HTR-8/SVneo (cell line): ENCODE measurements at regions not wholly inside any gene's neighbourhood (a gene's known extent, or its start where the extent isn't known, plus 50 kb on each side); places are given as distances from the start of the nearest gene placed in this dataset.

ENCODE experiments used
- DNase-seq: peaks from one replicate; pipeline ENCODE4 v3.0.0; 2011; ENCODE audit warnings: low spot score, mixed read lengths; ENCODE audit not compliant: insufficient read length
- FAIRE-seq: peaks from 2 replicates; lab custom pipeline; 2011; peaks lifted over from hg19 to GRCh38; lab: Jason Lieb, UNC

DNA sequence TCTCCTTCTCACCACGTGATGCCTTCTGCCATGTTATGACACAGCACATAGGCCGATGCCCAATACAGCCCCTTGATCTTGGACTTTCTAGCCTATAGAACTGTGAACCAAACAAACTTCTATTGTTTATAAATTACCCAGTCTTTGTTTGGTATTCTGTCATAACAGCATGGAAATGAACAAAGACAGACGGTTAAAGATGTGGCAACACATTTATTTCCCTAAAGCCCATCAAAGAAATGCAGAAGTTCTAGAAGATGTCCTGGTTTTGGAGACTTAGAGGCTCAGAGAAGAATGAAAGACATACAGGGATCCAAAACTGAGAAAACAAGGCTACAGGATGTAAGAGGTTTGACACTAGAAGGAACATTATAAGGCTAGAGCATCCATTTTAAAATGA, 600.8 kb upstream of the DAB2 start:
- FAIRE-seq (no peak), DNase-seq (no peak)

DNA sequence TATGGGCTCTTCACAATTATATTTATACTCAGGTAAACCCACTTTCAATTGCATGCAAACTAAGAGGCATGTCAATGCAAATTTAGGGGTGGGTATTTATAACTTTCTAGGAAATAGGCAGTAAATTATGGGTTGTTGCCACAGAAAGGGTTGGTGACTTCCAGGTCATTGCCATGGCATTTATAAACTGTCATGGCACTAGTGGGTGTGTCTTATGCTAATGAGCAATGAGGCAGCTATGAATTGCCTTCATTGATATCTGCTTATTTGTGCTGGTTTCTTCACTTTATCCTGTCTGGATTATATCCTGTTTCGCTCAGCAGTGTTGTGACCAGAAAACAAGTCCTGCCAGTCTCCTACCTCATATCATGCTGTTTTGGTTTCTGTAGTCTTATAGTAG, 597.3 kb upstream of the DAB2 start:
- FAIRE-seq, result no peak
- no peak for DNase-seq

DNA sequence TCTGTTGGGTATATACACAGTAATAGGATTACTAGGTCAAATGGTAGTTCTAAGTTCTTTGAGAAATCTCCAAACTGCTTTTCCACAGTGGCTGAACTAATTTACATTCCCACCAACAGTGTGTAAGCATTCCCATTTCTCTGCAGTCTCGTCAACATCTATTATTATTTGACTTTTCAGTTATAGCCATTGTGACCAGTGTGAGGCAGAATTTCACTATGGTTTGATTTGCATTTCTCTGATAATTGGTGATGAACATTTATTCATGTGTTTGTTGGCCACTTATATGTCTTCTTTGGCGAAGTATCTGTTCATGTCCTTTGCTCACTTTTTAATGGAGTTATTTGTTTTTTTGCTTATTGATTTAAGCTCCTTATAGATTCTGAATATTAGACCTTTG, 596.2 kb upstream of the DAB2 start:
- DNase-seq, result no peak
- FAIRE-seq, result no peak

DNA sequence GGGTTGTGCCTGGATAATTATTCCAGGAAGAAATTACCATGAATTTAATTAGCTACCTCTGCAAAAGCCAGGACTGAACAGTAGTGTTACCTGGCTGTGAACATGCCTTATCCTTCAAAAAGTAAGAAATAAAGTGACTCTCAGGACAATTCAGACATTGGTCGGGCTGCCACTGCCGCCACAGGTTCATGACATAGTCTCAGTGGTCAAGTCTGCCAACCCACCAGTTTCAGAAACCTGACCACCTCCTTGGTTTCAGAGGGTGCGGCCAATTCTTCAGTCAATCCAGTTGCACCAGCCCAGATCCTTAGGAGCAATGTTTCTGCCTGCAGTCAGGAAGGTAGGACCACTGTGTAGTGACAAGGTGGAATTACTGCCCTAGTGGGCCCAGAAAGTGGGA, 593.1 kb upstream of the DAB2 start:
- FAIRE-seq (no peak), DNase-seq (no peak)

DNA sequence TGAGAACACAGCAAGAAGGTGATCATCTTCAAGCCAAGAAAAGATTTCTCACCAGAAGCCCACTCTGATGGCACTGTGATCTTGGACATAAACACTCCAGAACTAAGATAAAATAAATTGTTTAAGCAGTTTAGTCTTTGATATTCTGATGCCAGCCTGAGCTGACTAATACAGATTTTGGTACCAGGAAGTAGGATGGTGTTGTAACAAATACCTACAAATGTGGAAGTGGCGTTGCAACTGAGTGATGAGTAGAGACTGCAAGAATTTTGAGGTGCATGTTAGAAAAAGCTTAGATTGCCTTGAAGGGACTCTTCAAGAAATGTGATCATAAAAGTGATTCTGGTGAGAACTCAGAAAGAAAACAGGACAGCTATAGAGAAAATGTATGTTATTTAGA, 592.4 kb upstream of the DAB2 start:
- FAIRE-seq (peak; percentile 66), DNase-seq (no peak)

GRCh38 chr5:40010436-40010835, 585.7 kb upstream of the DAB2 start:
- DNase-seq, result no peak
- no peak for FAIRE-seq

DNA sequence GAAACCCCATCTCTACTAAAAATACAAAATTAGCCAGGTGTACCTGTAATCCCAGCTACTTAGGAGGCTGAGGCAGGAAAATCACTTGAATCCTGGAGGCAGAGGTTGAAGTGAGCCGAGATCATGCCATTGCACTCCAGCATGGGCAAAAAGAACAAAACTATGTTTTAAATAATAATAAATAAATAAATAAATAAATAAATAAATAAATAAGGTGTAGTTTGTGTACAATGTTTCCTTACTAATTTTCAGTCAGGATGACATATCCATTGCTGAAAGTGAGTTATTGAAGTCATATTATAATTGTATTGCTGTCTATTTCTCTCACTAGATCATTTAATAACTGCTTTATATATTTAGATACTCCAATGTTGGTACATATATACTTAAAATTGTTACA, 581.5 kb upstream of the DAB2 start:
- FAIRE-seq, result no peak

DNA sequence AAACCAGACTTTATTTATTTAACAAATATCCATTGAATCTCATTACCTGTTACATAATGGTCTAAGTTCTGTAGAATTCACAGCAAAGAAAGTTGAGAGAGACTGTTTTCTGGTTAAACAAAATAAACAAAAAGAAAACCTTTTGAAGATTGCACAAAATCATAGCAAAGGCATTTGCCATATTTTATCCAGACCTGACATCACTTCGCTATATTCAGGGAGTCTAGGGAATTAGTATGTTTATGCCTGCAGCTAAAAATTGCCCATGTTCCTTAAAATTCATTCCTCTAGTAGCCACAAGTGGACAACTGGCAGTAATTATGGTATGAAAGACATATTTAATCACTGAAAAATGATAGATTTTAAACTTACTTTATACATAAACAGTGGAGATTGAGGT, 577.0 kb upstream of the DAB2 start:
- FAIRE-seq (no peak), DNase-seq (no peak)

More for the DNA sequence above, 581.5 kb upstream of the DAB2 start:
- no peak for DNase-seq

- peak; percentile 76 for FAIRE-seq
- no peak for DNase-seq
Measured at GRCh38 chr5:39998518-39998917, 573.7 kb upstream of the DAB2 start.

GRCh38 chr5:39995990-39996389, 571.2 kb upstream of the DAB2 start:
- FAIRE-seq (no peak), DNase-seq (no peak)

DNA sequence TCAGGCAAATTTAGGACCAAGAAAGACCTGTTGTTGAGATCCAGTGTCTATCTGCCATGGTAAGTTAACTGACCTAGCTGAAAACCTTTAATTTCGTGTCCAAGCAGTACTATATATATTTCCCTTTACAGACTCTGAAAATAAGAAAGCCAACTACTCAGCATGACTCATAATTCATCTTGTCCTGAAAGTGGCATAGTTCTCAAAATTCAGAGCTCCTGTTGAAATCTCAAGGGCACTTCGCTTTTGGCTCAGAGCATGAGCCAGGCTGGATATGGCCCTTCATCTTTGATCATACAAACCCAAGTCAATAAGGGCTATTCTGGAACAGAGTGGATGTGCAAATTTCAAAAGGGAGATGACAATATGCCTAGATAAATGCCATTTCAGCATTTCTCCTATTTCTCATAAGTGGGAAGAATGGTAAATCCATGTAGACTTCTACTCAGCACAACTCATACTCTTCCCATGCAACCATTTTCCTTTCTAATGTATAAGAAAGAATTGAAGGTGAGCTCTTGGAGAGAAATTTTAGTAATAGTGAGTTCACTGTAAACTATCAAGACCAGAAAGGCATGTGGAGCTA, 567.9 kb upstream of the DAB2 start:
- no peak for FAIRE-seq
- DNase-seq, result no peak

DNA sequence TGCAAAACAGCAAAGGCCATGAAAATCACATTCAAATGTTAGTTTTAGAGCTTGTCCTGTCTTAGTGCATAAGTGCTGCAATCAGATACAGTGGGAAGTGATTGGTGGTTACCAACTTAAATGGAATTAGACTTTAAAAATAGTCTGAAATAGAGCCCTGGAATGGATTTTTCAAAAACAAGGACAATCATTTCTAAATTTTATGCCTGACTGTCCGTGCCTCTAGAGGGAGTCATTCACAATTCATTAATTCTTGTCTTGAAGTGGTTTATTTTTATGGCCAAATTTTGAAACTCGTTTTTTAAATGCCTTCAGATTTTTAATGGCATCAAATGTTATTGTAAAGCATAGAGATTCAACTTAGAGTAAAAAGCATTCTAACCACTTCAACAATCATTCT, 561.8 kb upstream of the DAB2 start:
- FAIRE-seq (no peak), DNase-seq (no peak)

DNA sequence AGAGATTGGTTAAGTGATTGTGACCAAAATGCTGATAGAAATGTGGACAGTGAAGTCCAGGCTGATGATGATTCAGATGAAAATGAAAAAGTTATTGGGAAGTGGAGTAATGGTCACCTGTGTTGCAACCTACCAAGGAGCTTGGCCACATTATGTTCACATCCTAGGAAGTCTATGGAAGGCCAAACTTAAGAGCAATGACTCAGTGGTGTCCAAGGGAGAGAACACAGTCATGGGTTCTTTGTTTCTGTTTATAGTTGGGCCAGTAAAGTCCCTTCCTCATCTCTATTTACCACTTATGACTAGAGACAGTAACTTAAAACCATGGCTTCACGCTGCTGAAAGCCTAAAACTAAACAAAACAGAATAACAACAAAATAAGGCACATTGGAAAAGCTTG, 555.3 kb upstream of the DAB2 start:
- no peak for FAIRE-seq
- DNase-seq, result no peak

GRCh38 chr5:39977066-39977655, 552.4 kb upstream of the DAB2 start:
- DNase-seq, result peak; percentile 15
- FAIRE-seq, result no peak

DNA sequence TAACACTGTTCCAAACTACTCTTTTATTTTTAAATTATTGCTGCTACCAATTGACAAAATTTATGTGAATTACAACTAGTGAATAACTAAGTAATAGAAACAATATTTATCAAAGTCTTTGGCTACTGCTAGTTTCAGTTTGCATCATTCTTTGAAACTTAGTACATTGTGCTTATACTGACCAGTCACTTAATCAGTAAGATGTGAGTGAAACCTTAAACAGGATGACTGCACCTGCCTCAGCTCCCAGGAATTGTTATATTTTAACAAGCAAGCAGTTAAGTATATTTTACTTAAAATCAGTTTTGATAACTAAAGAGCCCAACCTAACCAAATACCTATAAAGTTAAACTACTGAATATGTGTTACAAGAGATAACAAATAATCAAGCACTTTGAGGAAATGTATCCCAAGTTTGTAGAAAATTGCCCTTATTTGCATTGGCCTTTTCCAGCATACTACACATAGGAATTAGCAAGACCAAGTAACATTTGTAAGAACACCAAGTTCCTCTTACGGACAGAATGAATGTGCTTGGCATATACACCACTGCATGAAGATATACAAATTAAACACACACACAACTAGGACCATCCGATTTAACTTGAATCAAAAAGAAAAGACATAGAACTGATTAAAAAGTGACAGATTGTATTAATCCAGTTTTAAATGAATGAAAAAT, 545.5 kb upstream of the DAB2 start:
- no peak for FAIRE-seq
- no peak for DNase-seq

- no peak for FAIRE-seq
- no peak for DNase-seq
Measured at GRCh38 chr5:39968381-39968780, 543.6 kb upstream of the DAB2 start.

DNA sequence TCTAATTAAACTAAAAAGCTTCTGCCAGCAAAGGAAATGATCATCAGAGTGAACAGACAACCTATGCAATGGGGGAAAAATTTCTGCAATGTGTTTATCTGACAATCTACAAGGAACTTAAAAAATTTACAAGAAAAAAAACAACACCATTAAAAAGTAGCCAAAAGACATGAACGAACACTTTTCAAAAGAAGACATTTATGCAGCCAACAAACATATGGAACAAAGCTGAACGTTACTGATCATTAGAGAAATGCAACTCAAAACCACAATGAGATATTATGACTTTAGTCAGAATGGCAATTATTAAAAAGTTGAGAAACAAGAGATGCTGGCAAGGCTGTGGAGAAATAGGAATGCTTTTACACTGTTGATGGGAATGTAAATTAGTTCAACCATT, 530.4 kb upstream of the DAB2 start:
- no peak for FAIRE-seq
- DNase-seq, result no peak

- FAIRE-seq (no peak), DNase-seq (no peak)
Measured at GRCh38 chr5:39951070-39951469, 526.3 kb upstream of the DAB2 start.

- FAIRE-seq, result peak; percentile 83
- peak; percentile 64 for DNase-seq
Measured at GRCh38 chr5:39948867-39949468, 524.2 kb upstream of the DAB2 start.

GRCh38 chr5:39948341-39948740, 523.6 kb upstream of the DAB2 start:
- no peak for FAIRE-seq
- no peak for DNase-seq

DNA sequence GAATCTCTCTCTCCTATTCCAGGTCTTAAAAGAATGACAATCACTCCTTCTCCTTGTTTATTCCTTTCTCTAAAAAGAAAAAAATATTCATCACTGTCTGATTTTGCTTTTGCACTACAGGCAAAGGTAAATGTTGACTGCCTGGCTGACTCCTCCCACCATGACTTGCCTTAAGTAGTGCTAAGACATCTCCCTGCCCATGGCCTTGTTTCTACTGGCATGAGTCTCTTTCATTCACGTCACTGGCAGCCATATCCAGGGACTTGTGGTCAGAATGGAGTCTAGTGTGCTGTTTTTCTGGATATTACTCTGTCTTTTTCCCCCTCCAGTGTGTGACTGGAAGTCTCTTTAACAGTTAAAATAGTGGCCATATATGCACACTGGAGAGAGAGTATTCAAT, 522.9 kb upstream of the DAB2 start:
- no peak for DNase-seq
- FAIRE-seq, result peak; percentile 38
